Common myeloid progenitor, CD34-positive (primary cell): ENCODE measurements at regions not wholly inside any gene's neighbourhood (a gene's known extent, or its start where the extent isn't known, plus 50 kb on each side); places are given as distances from the start of the nearest gene placed in this dataset.
"Not testable (repeated sequence)": the region's sequence is repeated elsewhere in the genome, so short reads cannot be mapped to it uniquely, and the experiment has no call there.

Experiments used
- CTCF ChIA-PET: fragments of 350-600 bp; sonication (Branson Sonifier 250); formaldehyde crosslinking; loops from one replicate; lab custom pipeline; 2021; ENCODE audit warnings: antibody characterized with exemption; lab: Charles Lee
- POLR2A ChIA-PET: fragments of 350-600 bp; sonication (Branson Sonifier 250); formaldehyde crosslinking; loops from one replicate; lab custom pipeline; 2021; ENCODE audit warnings: antibody characterized with exemption; lab: Charles Lee
- DNase-seq, 3 donors: peaks; one replicate each; pipeline versions ENCODE4 v3.0.0 to v3.0.0-alpha.2; 2013
- H3K27ac ChIP-seq, 2 experiments: 1 replicate in 1 of 2; 2 replicates in 1 of 2; pipeline ENCODE4 v1.7.0; 2013; ENCODE audit warnings: inconsistent platforms in 2 of 2, low read length in 2 of 2, mild to moderate bottlenecking in 2 of 2, low read depth in 1 of 2, moderate library complexity in 1 of 2; ENCODE audit not compliant: severe bottlenecking in 2 of 2, insufficient read depth in 1 of 2, poor library complexity in 1 of 2
- H3K27me3 ChIP-seq, 5 experiments: replicated peaks in 2 of 5; 1 replicate in 3 of 5; 2 replicates in 2 of 5; pipeline versions ENCODE4 v1.6.1 to v1.7.0; 2013; ENCODE audit warnings: low read length in 4 of 5, mild to moderate bottlenecking in 2 of 5, moderate library complexity in 2 of 5, inconsistent platforms in 1 of 5; ENCODE audit not compliant: insufficient read depth in 5 of 5, control insufficient read depth in 4 of 5
- H3K36me3 ChIP-seq, 4 experiments: 1 replicate in 2 of 4; 2 replicates in 2 of 4; pipeline versions ENCODE4 v1.6.1 to v1.7.0; 2013; ENCODE audit warnings: low read length in 3 of 4, control low read depth in 1 of 4, mild to moderate bottlenecking in 1 of 4; ENCODE audit not compliant: control insufficient read depth in 4 of 4, insufficient read depth in 4 of 4
- H3K4me1 ChIP-seq, 4 experiments: 1 replicate in 3 of 4; 2 replicates in 1 of 4; pipeline versions ENCODE4 v1.6.1 to v1.7.1; 2013; ENCODE audit warnings: low read length in 3 of 4, mild to moderate bottlenecking in 3 of 4, control low read depth in 1 of 4, inconsistent platforms in 1 of 4, moderate library complexity in 1 of 4; ENCODE audit not compliant: control insufficient read depth in 4 of 4, insufficient read depth in 4 of 4; ENCODE audit errors: control extremely low read depth in 1 of 4
- H3K4me3 ChIP-seq, 7 experiments: 1 replicate in 4 of 7; 2 replicates in 3 of 7; pipeline versions ENCODE4 v1.5.1 to v1.7.0; 2013; ENCODE audit warnings: mild to moderate bottlenecking in 7 of 7, low read length in 6 of 7, moderate library complexity in 6 of 7, inconsistent platforms in 2 of 7, low read depth in 2 of 7, control low read depth in 1 of 7; ENCODE audit not compliant: insufficient read depth in 4 of 7, control insufficient read depth in 1 of 7; ENCODE audit errors: extremely low read depth in 1 of 7
- H3K9me3 ChIP-seq, 5 experiments: 1 replicate in 4 of 5; 2 replicates in 1 of 5; pipeline versions ENCODE4 v1.6.1 to v1.7.1; 2013; ENCODE audit warnings: low read length in 4 of 5, mild to moderate bottlenecking in 2 of 5, inconsistent platforms in 1 of 5, low read depth in 1 of 5, moderate library complexity in 1 of 5; ENCODE audit not compliant: control insufficient read depth in 4 of 5, insufficient read depth in 2 of 5; ENCODE audit errors: control extremely low read depth in 1 of 5
- WGBS: methylation state at CpG from one replicate; pipeline ENCODE4 v1.1.5; 2013; ENCODE audit not compliant: insufficient coverage; 5-methylcytosine and 5-hydroxymethylcytosine counted together

GRCh38 chr12:91455321-91455720, 272.7 kb upstream of the DCN start:
- ChIA-PET POLR2A (no interaction called here), CTCF (no interaction called here)
- 70% methylated on average over 4 of the region's 5 CpGs for WGBS

GRCh38 chr12:91454179-91454578, 271.6 kb upstream of the DCN start:
- Histone ChIP-seq H3K4me1 (no peaks in the 10 kb centered on the region), H3K27me3 (no peaks in the 10 kb centered on the region), H3K9me3 (peaks cover 0 to 3% (median 0%) of the 10 kb centered on the region in 5 experiments), H3K27ac (no peak overlapping the region), H3K36me3 (no peaks in the 10 kb centered on the region), H3K4me3 (no peak overlapping the region)
- no peak for DNase-seq
- CTCF ChIA-PET, result no interaction called here
- 89% methylated on average over 1 of the region's 2 CpGs for WGBS
- POLR2A ChIA-PET, result no interaction called here

More at GRCh38 chr12:91455321-91455720, 272.7 kb upstream of the DCN start:
- H3K4me1 ChIP-seq, result no peaks in the 10 kb centered on the region
- DNase-seq, result no peak
- peaks cover 0 to 3% (median 0%) of the 10 kb centered on the region in 5 experiments for H3K9me3 ChIP-seq
- H3K4me3 ChIP-seq, result no peak overlapping the region
- no peak overlapping the region for H3K27ac ChIP-seq
- no peaks in the 10 kb centered on the region for H3K36me3 ChIP-seq
- no peaks in the 10 kb centered on the region for H3K27me3 ChIP-seq

- POLR2A ChIA-PET, H3K4me3 ChIP-seq, H3K27ac ChIP-seq, H3K9me3 ChIP-seq, H3K36me3 ChIP-seq, DNase-seq, H3K4me1 ChIP-seq, CTCF ChIA-PET, H3K27me3 ChIP-seq: not testable (repeated sequence)
- WGBS, result no CpG with 5 or more reads among the region's 2 CpGs
These were observed 269.8 kb upstream of the DCN start for GRCh38 chr12:91452464-91452863.

GRCh38 chr12:91441993-91442952, 259.7 kb upstream of the DCN start:
- Histone ChIP-seq H3K4me3 (no peak overlapping the region), H3K9me3 (peaks cover 0 to 3% (median 0%) of the 10 kb centered on the region in 5 experiments), H3K27me3 (no peaks in the 10 kb centered on the region), H3K4me1 (no peaks in the 10 kb centered on the region), H3K27ac (no peak overlapping the region), H3K36me3 (no peaks in the 10 kb centered on the region)
- POLR2A ChIA-PET, result no interaction called here
- CTCF ChIA-PET, result no interaction called here
- DNase-seq, result no peak
- WGBS, result 100% methylated on average over 1 of the region's 3 CpGs

GRCh38 chr12:91441246-91441645, 258.6 kb upstream of the DCN start:
- POLR2A ChIA-PET, result no interaction called here

GRCh38 chr12:91434081-91434480, 251.5 kb upstream of the DCN start:
- no CpG with 5 or more reads among the region's 1 CpG for WGBS
- no peak overlapping the region for H3K27ac ChIP-seq

More at GRCh38 chr12:91441246-91441645, 258.6 kb upstream of the DCN start:
- Histone ChIP-seq H3K27ac (no peak overlapping the region), H3K4me1 (no peaks in the 10 kb centered on the region), H3K4me3 (no peak overlapping the region), H3K9me3 (peaks cover 0 to 3% (median 0%) of the 10 kb centered on the region in 5 experiments), H3K27me3 (no peaks in the 10 kb centered on the region), H3K36me3 (no peaks in the 10 kb centered on the region)
- whole genome bisulfite sequencing, result 93% methylated on average over 3 of the region's 4 CpGs
- no peak for DNase-seq
- CTCF ChIA-PET, result no interaction called here

GRCh38 chr12:91432755-91433154, 250.1 kb upstream of the DCN start:
- no peak overlapping the region for H3K27ac ChIP-seq
- no peaks in the 10 kb centered on the region for H3K36me3 ChIP-seq
- no peaks in the 10 kb centered on the region for H3K4me1 ChIP-seq
- no peaks in the 10 kb centered on the region for H3K9me3 ChIP-seq
- no peak for DNase-seq
- H3K27me3 ChIP-seq, result no peaks in the 10 kb centered on the region
- ChIA-PET POLR2A (no interaction called here), CTCF (no interaction called here)
- WGBS, result no CpG with 5 or more reads among the region's 1 CpG
- no peak overlapping the region for H3K4me3 ChIP-seq

More at GRCh38 chr12:91434081-91434480, 251.5 kb upstream of the DCN start:
- Histone ChIP-seq H3K9me3 (no peaks in the 10 kb centered on the region), H3K27me3 (no peaks in the 10 kb centered on the region), H3K4me1 (no peaks in the 10 kb centered on the region), H3K4me3 (no peak overlapping the region), H3K36me3 (no peaks in the 10 kb centered on the region)
- no peak for DNase-seq
- ChIA-PET POLR2A (no interaction called here), CTCF (interaction anchor here (0.7 kb wide), 1 partner anchor 425 kb away, joined by 3 read pairs; no protein-coding TSS in a partner anchor)
